Epidermal melanocyte (primary cell): ENCODE measurements at regions not wholly inside any gene's neighbourhood (a gene's known extent, or its start where the extent isn't known, plus 50 kb on each side); places are given as distances from the start of the nearest gene placed in this dataset.
A peak's percentile ranks its signal among the peaks of the same experiment; 100 is the strongest.
"Not testable (repeated sequence)": the region's sequence is repeated elsewhere in the genome, so short reads cannot be mapped to it uniquely, and the experiment has no call there.

Experiments used
- DNase-seq: peaks from one replicate; pipeline ENCODE4 v3.0.0; 2011; ENCODE audit warnings: low spot score; ENCODE audit not compliant: insufficient read length

GRCh38 chr4:162497564-162498167, 333.9 kb upstream of the FSTL5 start:
- DNase-seq = peak; percentile 17

- no peak for DNase-seq
Observed at GRCh38 chr4:162494935-162495334, 331.1 kb upstream of the FSTL5 start.

GRCh38 chr4:162485486-162485885, 321.7 kb upstream of the FSTL5 start:
- no peak for DNase-seq

GRCh38 chr4:162475246-162475645, 311.4 kb upstream of the FSTL5 start:
- no peak for DNase-seq

GRCh38 chr4:162469977-162470376, 306.2 kb upstream of the FSTL5 start:
- DNase-seq = no peak

GRCh38 chr4:162465356-162465755, 301.6 kb upstream of the FSTL5 start:
- not testable (repeated sequence) for DNase-seq

GRCh38 chr4:162461952-162462351, 298.2 kb upstream of the FSTL5 start:
- no peak for DNase-seq

GRCh38 chr4:162458051-162458450, 294.3 kb upstream of the FSTL5 start:
- no peak for DNase-seq

- no peak for DNase-seq
Observed at GRCh38 chr4:162457071-162457865, 293.5 kb upstream of the FSTL5 start.

- DNase-seq = no peak
Observed at GRCh38 chr4:162456106-162456505, 292.3 kb upstream of the FSTL5 start.

GRCh38 chr4:162450531-162451035, 286.8 kb upstream of the FSTL5 start:
- no peak for DNase-seq

- no peak for DNase-seq
Observed at GRCh38 chr4:162443510-162443909, 279.7 kb upstream of the FSTL5 start.

- DNase-seq = no peak
Observed at GRCh38 chr4:162442128-162442527, 278.3 kb upstream of the FSTL5 start.

- DNase-seq = no peak
Observed at GRCh38 chr4:162422312-162422711, 258.5 kb upstream of the FSTL5 start.

GRCh38 chr4:162410854-162411253, 247.1 kb upstream of the FSTL5 start:
- no peak for DNase-seq

- no peak for DNase-seq
Observed at GRCh38 chr4:162409048-162409447, 245.2 kb upstream of the FSTL5 start.

- DNase-seq = no peak
Observed at GRCh38 chr4:162408309-162408708, 244.5 kb upstream of the FSTL5 start.

- no peak for DNase-seq
Observed at GRCh38 chr4:162406637-162407365, 243.0 kb upstream of the FSTL5 start.

GRCh38 chr4:162403932-162404331, 240.1 kb upstream of the FSTL5 start:
- no peak for DNase-seq

GRCh38 chr4:162403419-162403818, 239.6 kb upstream of the FSTL5 start:
- no peak for DNase-seq

- DNase-seq = no peak
Observed at GRCh38 chr4:162401021-162401420, 237.2 kb upstream of the FSTL5 start.

- DNase-seq = no peak
Observed at GRCh38 chr4:162392946-162393345, 229.1 kb upstream of the FSTL5 start.
